Coronary artery (tissue), 2 donors: ENCODE measurements at regions not wholly inside any gene's neighbourhood (a gene's known extent, or its start where the extent isn't known, plus 50 kb on each side); places are given as distances from the start of the nearest gene placed in this dataset.

Experiments
- DNase-seq: peaks from one replicate; pipeline ENCODE4 v3.0.0-alpha.2; 2017; ENCODE audit warnings: low spot score
- H3K27ac ChIP-seq, 2 donors: fragments of 200-600 bp; sonication (generic); one replicate each; pipeline ENCODE4 v1.5.1; 2016 to 2019
- H3K4me3 ChIP-seq: fragments of 200-600 bp; sonication (generic); 2 replicates; pipeline ENCODE4 v1.5.1; 2016; ENCODE audit warnings: mild to moderate bottlenecking, moderate library complexity
- CTCF ChIP-seq: fragments of 200-600 bp; sonication (generic); IDR thresholded peaks from one replicate; pipeline ENCODE4 v1.5.1; 2019; ENCODE audit warnings: antibody characterized with exemption

DNA sequence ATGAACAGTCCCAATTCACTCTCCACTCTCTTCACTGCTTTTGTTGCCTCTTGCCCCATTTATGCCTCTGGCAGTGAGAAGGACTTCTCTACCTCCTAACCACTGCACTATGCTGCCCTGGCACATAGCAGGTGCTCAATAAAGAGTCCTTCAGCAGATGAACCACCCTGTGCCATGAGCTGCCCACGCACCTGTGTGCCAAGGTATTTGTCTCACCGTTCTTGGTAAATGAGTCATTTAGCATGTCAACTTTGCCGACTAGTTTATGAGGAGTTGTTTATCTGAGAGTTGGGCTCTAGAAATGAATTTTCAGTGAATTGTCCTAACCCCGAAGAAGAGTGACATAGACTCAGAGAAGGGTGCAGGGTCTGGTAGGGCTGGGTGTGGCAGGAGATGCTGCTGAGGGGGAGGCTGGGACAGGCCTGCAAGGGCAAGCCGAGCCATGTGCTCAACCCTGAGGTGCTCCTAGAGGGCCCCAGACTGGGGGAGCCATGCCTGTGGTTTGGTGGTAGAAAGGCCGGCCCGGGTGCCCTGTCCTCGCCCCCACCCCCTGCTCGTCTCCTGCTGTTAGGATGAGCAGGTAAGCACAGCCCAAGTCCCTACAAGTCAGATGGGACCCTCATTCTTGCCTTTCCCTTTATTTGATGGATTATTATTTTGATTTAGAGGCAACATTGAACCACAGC, 654.5 kb downstream of the MATN1 start:
- no peak overlapping the region for H3K4me3 ChIP-seq
- no peak for TF ChIP-seq CTCF
- DNase-seq, result no peak
- no peak overlapping the region for H3K27ac ChIP-seq

DNA sequence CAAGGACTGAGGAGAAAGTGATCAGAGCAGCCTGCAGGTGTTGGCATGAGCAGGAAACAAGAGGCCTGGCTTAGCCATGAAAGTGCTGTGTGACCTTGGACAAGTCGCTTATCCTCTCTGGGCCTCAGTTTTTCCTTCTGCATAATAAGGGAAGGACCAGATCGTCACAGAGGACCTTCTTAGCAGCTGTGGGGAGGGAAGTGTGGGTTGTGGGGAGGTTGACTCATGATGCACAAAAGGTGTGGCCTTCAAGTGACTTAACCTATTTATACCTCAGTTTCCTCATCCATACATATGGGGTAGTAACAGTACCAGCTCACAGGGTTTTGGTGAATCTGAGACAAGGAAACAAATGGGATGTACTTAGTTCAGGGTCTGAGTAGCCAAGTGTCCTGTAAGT, 658.8 kb downstream of the MATN1 start:
- Histone ChIP-seq H3K27ac (no peak overlapping the region), H3K4me3 (no peak overlapping the region)
- no peak for TF ChIP-seq CTCF
- DNase-seq, result no peak

- Histone ChIP-seq H3K4me3 (no peak overlapping the region), H3K27ac (no peak overlapping the region)
- TF ChIP-seq CTCF, result no peak
- DNase-seq, result no peak
Observed at GRCh38 chr1:30063621-30064280, 659.6 kb downstream of the MATN1 start.

DNA sequence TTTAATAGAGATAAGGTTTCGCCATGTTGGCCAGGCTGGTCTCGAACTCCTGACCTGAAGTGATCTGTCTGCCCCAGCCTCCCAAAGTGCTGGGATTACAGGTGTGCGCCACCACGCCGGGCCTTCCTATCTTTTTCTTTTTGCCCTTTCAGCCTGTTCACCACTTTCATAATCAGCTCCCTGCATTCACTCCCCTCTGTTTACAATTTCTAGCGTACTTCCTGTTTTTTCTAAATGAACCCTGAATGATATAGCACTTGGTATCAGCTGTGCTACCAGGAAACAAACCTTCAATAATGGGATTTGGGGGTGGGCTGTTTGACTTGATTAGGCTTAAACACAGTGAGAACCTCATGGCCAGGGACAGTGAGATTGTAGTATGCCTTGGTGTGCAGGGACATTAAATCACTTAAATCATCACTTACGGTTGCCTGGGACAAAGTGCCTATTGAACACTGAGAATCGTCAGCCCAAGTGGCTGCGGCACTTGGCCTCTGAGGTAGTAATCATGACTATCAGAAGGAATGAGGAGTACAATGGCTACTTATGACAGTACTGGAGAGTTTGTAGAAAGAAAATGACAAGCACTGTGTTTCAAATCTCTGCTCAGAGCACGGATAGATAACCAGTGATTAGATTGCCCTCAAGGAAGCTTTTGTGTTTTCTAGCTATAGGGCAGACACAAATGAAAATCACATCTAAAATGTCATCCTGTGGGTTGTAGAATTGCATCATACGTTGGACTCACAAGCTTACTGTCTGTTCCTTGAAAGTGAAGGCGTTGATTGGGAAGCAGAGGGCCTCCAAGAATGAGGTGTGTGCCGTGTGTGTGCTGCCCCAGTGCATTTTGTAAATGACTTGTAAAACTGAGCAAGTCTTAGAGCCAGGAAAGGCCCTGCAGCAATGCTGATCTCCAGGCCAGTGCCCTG, 661.8 kb downstream of the MATN1 start:
- no peak for TF ChIP-seq CTCF
- no peak for DNase-seq
- Histone ChIP-seq H3K27ac (no peak overlapping the region), H3K4me3 (no peak overlapping the region)

- no peak overlapping the region for H3K27ac ChIP-seq
- no peak overlapping the region for H3K4me3 ChIP-seq
- no peak for TF ChIP-seq CTCF
- no peak for DNase-seq
Observed at GRCh38 chr1:30060738-30061137, 662.6 kb downstream of the MATN1 start.

DNA sequence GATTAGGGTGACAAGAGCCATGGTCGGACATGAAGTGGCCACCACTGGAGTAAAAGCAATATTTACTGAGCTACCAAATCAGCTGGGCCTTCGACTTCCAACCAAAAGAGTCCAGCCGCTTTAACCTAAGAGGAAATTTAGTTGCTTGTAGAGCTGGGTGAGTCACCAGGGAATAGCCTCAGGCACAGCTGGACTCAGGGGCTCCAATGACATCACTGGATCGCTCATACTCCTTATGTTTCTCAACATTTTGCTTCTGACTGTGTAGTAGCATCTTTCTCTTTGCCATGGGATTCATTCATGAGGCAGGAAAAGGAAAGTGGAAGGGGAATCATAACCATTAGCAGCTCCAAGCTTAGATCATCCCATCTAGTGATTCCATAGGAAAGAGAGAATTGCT, 664.4 kb downstream of the MATN1 start:
- no peak for TF ChIP-seq CTCF
- no peak for DNase-seq
- no peak overlapping the region for H3K27ac ChIP-seq
- no peak overlapping the region for H3K4me3 ChIP-seq
